Psoas muscle (tissue), 7 donors: ENCODE measurements at regions not wholly inside any gene's neighbourhood (a gene's known extent, or its start where the extent isn't known, plus 50 kb on each side); places are given as distances from the start of the nearest gene placed in this dataset.

Experiments
- ATAC-seq, 4 donors: fragments of 200-7000 bp; cut with Tn5 transposase; one replicate each; pipeline ENCODE4 v1.9.1; 2020; ENCODE audit warnings: moderate library complexity in 3 of 4, mild to moderate bottlenecking in 2 of 4
- DNase-seq, 2 donors: peaks; one replicate each; pipeline ENCODE4 v3.0.0-alpha.2; 2020
- H3K27ac ChIP-seq: fragments of 200-600 bp; one replicate; pipeline ENCODE4 v1.8.0; 2022
- H3K27me3 ChIP-seq, 3 donors: fragments of 200-600 bp in 1 of 3; one replicate each; pipeline versions ENCODE4 v1.6.1 to v1.8.0; 2013 to 2022; ENCODE audit warnings: low read length in 2 of 3, mild to moderate bottlenecking in 2 of 3, moderate library complexity in 1 of 3; ENCODE audit not compliant: insufficient read depth in 3 of 3
- H3K36me3 ChIP-seq, 2 donors: fragments of 200-600 bp in 1 of 2; one replicate each; pipeline versions ENCODE4 v1.6.1 to v1.8.0; 2013 to 2022; ENCODE audit warnings: low read depth in 1 of 2, mild to moderate bottlenecking in 1 of 2, moderate library complexity in 1 of 2; ENCODE audit not compliant: insufficient read depth in 1 of 2
- H3K4me1 ChIP-seq: fragments of 200-600 bp; one replicate; pipeline ENCODE4 v1.8.0; 2022
- H3K4me3 ChIP-seq: fragments of 200-600 bp; one replicate; pipeline ENCODE4 v1.8.0; 2022; ENCODE audit warnings: mild to moderate bottlenecking
- H3K9me3 ChIP-seq: fragments of 200-600 bp; one replicate; pipeline ENCODE4 v1.8.0; 2022
- WGBS, 3 donors: extraction: QIAGEN DNeasy Blood & Tissue Kit; methylation state at CpG; one replicate each; pipeline versions ENCODE4 v1.1.6 to v1.1.7; 2013; 5-methylcytosine and 5-hydroxymethylcytosine counted together
- intact Hi-C, 2 donors: fragments of 100-400 bp; cut with DNase I; formaldehyde crosslinking; loops; one replicate each; pipeline versions ENCODE4 v1.11.0 to v1.14.2; 2022
- TF ChIP-seq, protein P1 (sequence below): fragments of 200-600 bp; IDR thresholded peaks from one replicate; pipeline ENCODE4 v1.8.0; 2022; ENCODE audit warnings: antibody characterized with exemption
- donor health status: healthy with polysubstance abuse.
- donor health status: DM: no; HTN: no; CAD: no; lungs with moderate emphysema.
- donor health status: Bipolar disorder and iron deficiency.
- donor health status: healthy.
- donor health status: DM: yes; HTN: yes; CAD: no.
- donor health status: DM: no; HTN: no; CAD: no.
- donor health status: DM: yes; HTN: yes; CAD: no.

DNA sequence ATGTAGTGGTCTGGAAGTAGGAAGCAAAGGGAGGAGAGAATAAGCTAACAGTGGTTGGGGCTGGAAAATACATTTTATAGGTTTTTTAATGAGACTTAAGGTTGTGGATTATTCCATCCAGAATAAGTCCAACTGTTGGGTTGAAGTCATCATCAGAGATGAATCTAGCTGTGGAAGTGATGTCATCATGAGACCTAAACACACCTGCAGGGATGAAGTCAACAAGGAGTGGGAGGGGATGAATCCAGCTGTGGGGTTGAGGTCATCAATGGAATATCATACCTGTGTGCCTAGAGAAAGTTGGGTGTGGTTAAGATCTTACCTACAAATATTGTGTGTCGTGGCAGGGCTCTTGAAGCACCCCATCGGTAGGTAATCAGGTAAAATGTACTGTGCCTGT, 730.7 kb downstream of the RFPL4B start:
- TF ChIP-seq, protein P1, sequence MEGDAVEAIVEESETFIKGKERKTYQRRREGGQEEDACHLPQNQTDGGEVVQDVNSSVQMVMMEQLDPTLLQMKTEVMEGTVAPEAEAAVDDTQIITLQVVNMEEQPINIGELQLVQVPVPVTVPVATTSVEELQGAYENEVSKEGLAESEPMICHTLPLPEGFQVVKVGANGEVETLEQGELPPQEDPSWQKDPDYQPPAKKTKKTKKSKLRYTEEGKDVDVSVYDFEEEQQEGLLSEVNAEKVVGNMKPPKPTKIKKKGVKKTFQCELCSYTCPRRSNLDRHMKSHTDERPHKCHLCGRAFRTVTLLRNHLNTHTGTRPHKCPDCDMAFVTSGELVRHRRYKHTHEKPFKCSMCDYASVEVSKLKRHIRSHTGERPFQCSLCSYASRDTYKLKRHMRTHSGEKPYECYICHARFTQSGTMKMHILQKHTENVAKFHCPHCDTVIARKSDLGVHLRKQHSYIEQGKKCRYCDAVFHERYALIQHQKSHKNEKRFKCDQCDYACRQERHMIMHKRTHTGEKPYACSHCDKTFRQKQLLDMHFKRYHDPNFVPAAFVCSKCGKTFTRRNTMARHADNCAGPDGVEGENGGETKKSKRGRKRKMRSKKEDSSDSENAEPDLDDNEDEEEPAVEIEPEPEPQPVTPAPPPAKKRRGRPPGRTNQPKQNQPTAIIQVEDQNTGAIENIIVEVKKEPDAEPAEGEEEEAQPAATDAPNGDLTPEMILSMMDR = no peak
- Histone ChIP-seq H3K9me3 (no peaks in the 10 kb centered on the region), H3K27me3 (no peaks in the 10 kb centered on the region), H3K27ac (no peak overlapping the region), H3K4me3 (no peak overlapping the region), H3K4me1 (no peaks in the 10 kb centered on the region), H3K36me3 (no peaks in the 10 kb centered on the region)
- intact Hi-C loops = no loop called here
- DNase-seq (no peak), ATAC-seq (no peak)
- WGBS, 3 donors = 93 to 98% (median 97%) methylated on average over 2 of the region's 2 CpGs

GRCh38 chr6:113078791-113079190, 731.7 kb downstream of the RFPL4B start:
- ATAC-seq (no peak), DNase-seq (no peak)
- TF ChIP-seq, protein P1 = no peak
- H3K4me3 ChIP-seq = no peak overlapping the region
- 71 to 79% (median 73%) methylated on average over 4 of the region's 4 CpGs for WGBS, 3 donors
- no peaks in the 10 kb centered on the region for H3K9me3 ChIP-seq
- intact Hi-C loops = no loop called here
- H3K4me1 ChIP-seq = no peaks in the 10 kb centered on the region
- H3K27ac ChIP-seq = no peak overlapping the region
- no peaks in the 10 kb centered on the region for H3K27me3 ChIP-seq
- no peaks in the 10 kb centered on the region for H3K36me3 ChIP-seq

DNA sequence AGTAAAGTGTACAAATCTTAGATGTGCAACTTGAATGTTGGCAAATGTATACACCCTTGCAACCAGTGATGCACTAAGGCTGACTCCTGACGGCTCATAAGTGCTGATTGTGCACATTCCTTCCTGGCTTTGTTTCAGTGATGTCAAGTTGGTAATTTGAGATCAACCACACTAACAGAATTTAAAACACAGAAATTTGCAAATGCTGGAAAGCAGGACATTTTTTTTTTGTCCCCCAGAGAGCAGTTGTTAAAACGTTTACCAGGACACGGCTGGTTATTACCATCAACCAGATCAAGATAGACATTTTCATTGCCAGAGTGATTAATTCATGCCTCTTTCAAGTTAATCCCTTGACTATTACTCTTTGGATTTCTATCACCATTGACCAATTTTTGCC, 735.6 kb downstream of the RFPL4B start:
- Histone ChIP-seq H3K4me3 (no peak overlapping the region), H3K4me1 (no peaks in the 10 kb centered on the region), H3K9me3 (no peaks in the 10 kb centered on the region), H3K27me3 (no peaks in the 10 kb centered on the region), H3K36me3 (no peaks in the 10 kb centered on the region), H3K27ac (no peak overlapping the region)
- DNase-seq = no peak
- TF ChIP-seq, protein P1 = no peak
- intact Hi-C loops = no loop called here
- WGBS, 3 donors = 8 to 13% (median 8%) methylated on average over 3 of the region's 3 CpGs
- no peak for ATAC-seq

GRCh38 chr6:113083947-113084346, 736.8 kb downstream of the RFPL4B start:
- WGBS, 3 donors = 93 to 97% (median 97%) methylated on average over 3 of the region's 3 CpGs
- DNase-seq (no peak), ATAC-seq (no peak)
- H3K27ac ChIP-seq = no peak overlapping the region
- no peaks in the 10 kb centered on the region for H3K27me3 ChIP-seq
- no peak overlapping the region for H3K4me3 ChIP-seq
- intact Hi-C loops = no loop called here
- no peaks in the 10 kb centered on the region for H3K4me1 ChIP-seq
- H3K9me3 ChIP-seq = no peaks in the 10 kb centered on the region
- no peaks in the 10 kb centered on the region for H3K36me3 ChIP-seq
- TF ChIP-seq, protein P1 = no peak

- H3K4me3 ChIP-seq = no peak overlapping the region
- TF ChIP-seq, protein P1 = no peak
- intact Hi-C loops = no loop called here
- H3K36me3 ChIP-seq = no peaks in the 10 kb centered on the region
- H3K9me3 ChIP-seq = no peaks in the 10 kb centered on the region
- H3K27ac ChIP-seq = no peak overlapping the region
- WGBS, 3 donors = 81 to 91% (median 91%) methylated on average over 8 of the region's 8 CpGs
- no peak for ATAC-seq
- no peaks in the 10 kb centered on the region for H3K27me3 ChIP-seq
- H3K4me1 ChIP-seq = no peaks in the 10 kb centered on the region
- no peak for DNase-seq
Measured at GRCh38 chr6:113089056-113089455, 741.9 kb downstream of the RFPL4B start.
